ENCODE measurements at regions not wholly inside any gene's neighbourhood (a gene's known extent, or its start where the extent isn't known, plus 50 kb on each side); places are given as distances from the start of the nearest gene placed in this dataset.

DNA sequence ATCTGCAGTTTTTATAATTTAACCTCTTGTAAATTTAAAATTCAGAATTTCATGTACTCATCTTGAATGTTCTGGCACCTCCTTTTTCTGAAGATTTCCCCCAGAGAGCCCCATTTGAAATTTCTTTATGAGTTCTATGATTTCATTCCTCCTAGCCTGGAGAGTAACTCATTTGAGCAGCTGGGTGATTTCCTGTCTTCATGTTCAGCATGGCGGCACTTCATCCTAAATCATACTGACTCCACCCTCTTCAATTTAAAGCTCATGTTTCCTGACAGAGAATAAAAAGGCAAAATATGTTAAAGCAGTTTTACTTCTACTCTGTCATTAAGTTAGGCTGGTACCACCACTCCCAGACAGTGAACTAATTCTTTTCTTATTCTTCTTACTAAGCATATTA, 250.9 kb upstream of the POU3F2 start:
- H3K9me3 ChIP-seq, result no peaks in the 10 kb centered on the region
- no peaks in the 10 kb centered on the region for H3K27me3 ChIP-seq
- 66 to 75% methylated on average over 1 of the region's 1 CpG for WGBS, 2 donors
- TF ChIP-seq POLR2AphosphoS5 (IDR thresholded peaks at IDR 0.05) (no peak), POLR2A (IDR thresholded peaks at IDR 0.05) (no peak), EP300 (IDR thresholded peaks at IDR 0.05) (no peak)
- TF ChIP-seq, protein P1, sequence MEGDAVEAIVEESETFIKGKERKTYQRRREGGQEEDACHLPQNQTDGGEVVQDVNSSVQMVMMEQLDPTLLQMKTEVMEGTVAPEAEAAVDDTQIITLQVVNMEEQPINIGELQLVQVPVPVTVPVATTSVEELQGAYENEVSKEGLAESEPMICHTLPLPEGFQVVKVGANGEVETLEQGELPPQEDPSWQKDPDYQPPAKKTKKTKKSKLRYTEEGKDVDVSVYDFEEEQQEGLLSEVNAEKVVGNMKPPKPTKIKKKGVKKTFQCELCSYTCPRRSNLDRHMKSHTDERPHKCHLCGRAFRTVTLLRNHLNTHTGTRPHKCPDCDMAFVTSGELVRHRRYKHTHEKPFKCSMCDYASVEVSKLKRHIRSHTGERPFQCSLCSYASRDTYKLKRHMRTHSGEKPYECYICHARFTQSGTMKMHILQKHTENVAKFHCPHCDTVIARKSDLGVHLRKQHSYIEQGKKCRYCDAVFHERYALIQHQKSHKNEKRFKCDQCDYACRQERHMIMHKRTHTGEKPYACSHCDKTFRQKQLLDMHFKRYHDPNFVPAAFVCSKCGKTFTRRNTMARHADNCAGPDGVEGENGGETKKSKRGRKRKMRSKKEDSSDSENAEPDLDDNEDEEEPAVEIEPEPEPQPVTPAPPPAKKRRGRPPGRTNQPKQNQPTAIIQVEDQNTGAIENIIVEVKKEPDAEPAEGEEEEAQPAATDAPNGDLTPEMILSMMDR (IDR thresholded peaks at IDR 0.05), result no peak
- intact Hi-C loops (cut with DNase I), result no loop called here
- H3K4me1 ChIP-seq, result no peaks in the 10 kb centered on the region
- H3K36me3 ChIP-seq, result no peaks in the 10 kb centered on the region
- no peak overlapping the region for H3K27ac ChIP-seq
- no peak overlapping the region for H3K4me3 ChIP-seq
- DNase-seq, result no peak

DNA sequence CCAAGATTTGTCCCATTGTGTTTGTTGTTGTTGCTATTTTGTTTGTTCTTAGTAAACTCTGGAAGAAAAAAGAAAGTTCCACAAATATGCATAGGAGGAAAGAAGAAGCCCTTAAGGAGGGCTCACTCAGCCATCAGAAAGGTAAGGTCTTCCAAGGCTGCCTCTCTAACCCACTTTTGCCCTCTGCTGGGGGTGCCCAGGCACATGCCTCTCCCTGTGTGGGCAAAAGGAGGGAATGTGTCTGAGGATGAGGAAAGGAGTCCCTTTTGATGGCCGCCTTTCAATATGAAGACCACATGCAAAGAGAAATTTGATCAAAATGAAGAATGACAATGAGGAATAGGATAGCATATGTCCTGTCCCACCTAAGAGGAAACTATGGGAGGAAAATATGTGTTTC, 248.2 kb upstream of the POU3F2 start:
- Histone ChIP-seq H3K36me3 (no peaks in the 10 kb centered on the region), H3K27me3 (no peaks in the 10 kb centered on the region), H3K27ac (no peak overlapping the region), H3K9me3 (no peaks in the 10 kb centered on the region), H3K4me3 (no peak overlapping the region), H3K4me1 (no peaks in the 10 kb centered on the region)
- TF ChIP-seq POLR2AphosphoS5 (IDR thresholded peaks at IDR 0.05) (no peak), EP300 (IDR thresholded peaks at IDR 0.05) (no peak), POLR2A (IDR thresholded peaks at IDR 0.05) (no peak)
- TF ChIP-seq, protein P1 (IDR thresholded peaks at IDR 0.05), result no peak
- no peak for DNase-seq
- 94 to 96% methylated on average over 1 of the region's 1 CpG for WGBS, 2 donors
- intact Hi-C loops (cut with DNase I), result no loop called here

DNA sequence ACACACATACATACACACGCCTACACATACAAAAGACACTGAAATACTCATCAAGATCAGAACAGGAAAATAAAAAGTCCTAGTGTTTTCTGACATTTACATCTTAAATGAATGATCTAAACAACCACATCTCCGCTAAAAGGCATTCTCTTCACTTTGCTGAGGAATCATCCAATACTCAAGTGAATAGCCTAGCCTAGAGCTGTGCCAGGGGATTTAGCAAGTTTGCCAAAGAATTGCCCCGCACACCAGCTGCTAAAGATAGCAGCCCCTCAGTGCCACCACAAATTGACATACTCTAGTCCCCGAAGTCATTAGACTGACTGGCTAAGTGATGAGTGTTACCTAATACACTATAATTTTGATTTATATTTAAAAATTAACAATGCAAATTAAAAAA, 246.8 kb upstream of the POU3F2 start:
- no peak overlapping the region for H3K4me3 ChIP-seq
- H3K27ac ChIP-seq, result no peak overlapping the region
- H3K9me3 ChIP-seq, result no peaks in the 10 kb centered on the region
- WGBS, 2 donors, result 89 to 91% methylated on average over 4 of the region's 4 CpGs
- intact Hi-C loops (cut with DNase I), result no loop called here
- no peak for DNase-seq
- no peaks in the 10 kb centered on the region for H3K36me3 ChIP-seq
- TF ChIP-seq, protein P1 (IDR thresholded peaks at IDR 0.05), result no peak
- TF ChIP-seq EP300 (IDR thresholded peaks at IDR 0.05), result no peak
- no peak for TF ChIP-seq POLR2A (IDR thresholded peaks at IDR 0.05)
- TF ChIP-seq POLR2AphosphoS5 (IDR thresholded peaks at IDR 0.05), result no peak
- H3K27me3 ChIP-seq, result no peaks in the 10 kb centered on the region
- no peaks in the 10 kb centered on the region for H3K4me1 ChIP-seq

DNA sequence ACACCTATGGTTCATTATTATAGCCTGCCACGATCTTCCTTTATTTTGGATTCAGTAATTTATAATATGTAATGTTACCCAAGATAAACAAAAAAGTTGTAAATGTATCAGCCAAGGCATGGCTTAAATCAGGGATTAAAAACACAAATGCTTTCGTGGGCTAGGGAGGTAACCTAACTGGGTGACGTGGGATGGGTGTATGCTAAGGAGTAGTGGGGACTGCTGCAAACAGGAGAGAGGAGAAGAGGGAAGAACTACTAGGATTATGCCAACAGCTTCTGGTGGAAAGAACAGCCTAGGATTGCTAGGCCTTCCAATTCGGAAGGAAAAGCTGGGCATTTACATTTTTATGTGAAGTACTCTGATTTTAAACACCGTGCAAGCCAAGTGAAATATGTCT, 244.8 kb upstream of the POU3F2 start:
- TF ChIP-seq, protein P1 (IDR thresholded peaks at IDR 0.05), result no peak
- no peak for TF ChIP-seq EP300 (IDR thresholded peaks at IDR 0.05)
- no peak for DNase-seq
- WGBS, 2 donors, result 64 to 74% methylated on average over 5 of the region's 5 CpGs
- Histone ChIP-seq H3K4me1 (no peaks in the 10 kb centered on the region), H3K4me3 (no peak overlapping the region), H3K27me3 (no peaks in the 10 kb centered on the region), H3K9me3 (no peaks in the 10 kb centered on the region), H3K36me3 (no peaks in the 10 kb centered on the region), H3K27ac (no peak overlapping the region)
- intact Hi-C loops (cut with DNase I), result no loop called here

DNA sequence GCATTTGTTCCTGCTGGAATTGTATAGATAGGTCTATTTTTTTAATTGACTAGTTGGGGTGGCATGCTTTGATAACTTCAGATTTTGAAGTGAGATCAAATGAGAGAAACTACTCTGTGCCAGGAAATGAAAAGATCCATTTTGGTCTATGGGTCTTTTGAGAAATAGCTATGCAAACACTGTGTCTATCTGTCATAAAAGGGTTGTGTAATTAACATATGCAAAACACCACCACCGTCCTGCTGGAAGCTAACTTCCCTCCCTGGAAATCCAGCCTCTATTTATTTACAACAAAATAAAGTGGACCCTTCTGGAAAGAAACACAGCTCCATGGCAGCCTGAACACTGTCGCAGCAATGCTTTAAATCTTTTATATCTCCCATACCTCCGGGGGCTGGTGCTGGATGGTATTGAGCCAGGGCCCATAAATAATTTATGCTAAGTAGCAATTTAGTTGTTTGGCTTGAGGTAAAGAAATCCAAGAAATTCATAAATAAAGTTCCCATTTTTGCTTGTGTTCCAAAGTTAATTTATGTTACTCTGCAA, 244.2 kb upstream of the POU3F2 start:
- Histone ChIP-seq H3K4me3 (no peak overlapping the region), H3K27ac (no peak overlapping the region), H3K27me3 (no peaks in the 10 kb centered on the region), H3K9me3 (no peaks in the 10 kb centered on the region), H3K36me3 (no peaks in the 10 kb centered on the region), H3K4me1 (no peaks in the 10 kb centered on the region)
- DNase-seq, result no peak
- WGBS, 2 donors, result 53 to 59% methylated on average over 3 of the region's 3 CpGs
- intact Hi-C loops (cut with DNase I), result no loop called here
- no peak for TF ChIP-seq EP300 (IDR thresholded peaks at IDR 0.05)
- TF ChIP-seq, protein P1 (IDR thresholded peaks at IDR 0.05), result no peak
- no peak for TF ChIP-seq POLR2AphosphoS5 (IDR thresholded peaks at IDR 0.05)

All from sigmoid colon (tissue), 6 donors.